ENCODE measurements at regions not wholly inside any gene's neighbourhood (a gene's known extent, or its start where the extent isn't known, plus 50 kb on each side); places are given as distances from the start of the nearest gene placed in this dataset.

DNA sequence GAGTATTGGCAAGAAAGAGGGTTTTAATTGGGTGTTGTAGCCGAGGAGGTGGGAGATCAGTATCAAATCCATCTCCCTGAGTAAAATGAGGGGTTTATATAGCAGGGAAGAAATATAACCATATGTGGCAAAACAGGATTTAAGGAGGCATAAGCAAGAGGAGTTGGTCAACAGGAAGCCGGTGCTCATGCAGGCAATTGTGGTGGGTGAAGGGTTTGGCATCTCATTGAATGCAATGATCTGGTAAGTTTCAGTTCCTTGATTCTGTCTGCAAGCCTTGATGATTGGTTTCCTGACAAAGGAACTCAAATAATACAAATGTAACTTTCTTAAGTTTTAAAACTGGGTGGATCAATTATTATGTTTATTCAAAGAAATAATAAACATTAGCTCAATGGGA is 564.4 kb upstream of the LINC00305 start:
- no peaks in the 10 kb centered on the region for H3K27me3 ChIP-seq (ENCODE audit: control insufficient read depth in 3 of 3, insufficient read depth in 3 of 3, low read depth in 1 of 3, low read length in 3 of 3)
- no peak overlapping the region for H3K4ac ChIP-seq (ENCODE audit: low read length)
- no peaks in the 10 kb centered on the region for H3K9me3 ChIP-seq (replicated peaks in 1 of 2; ENCODE audit: control insufficient read depth in 2 of 2, insufficient read depth in 1 of 2, low read depth in 1 of 2, low read length in 2 of 2)
- H3K23ac ChIP-seq (ENCODE audit: low read depth, low read length, poor library complexity), result no peak overlapping the region
- no peak overlapping the region for H4K91ac ChIP-seq (ENCODE audit: low read depth, low read length, poor library complexity)
- H3K27ac ChIP-seq (replicated peaks; ENCODE audit: low read length), result no peak overlapping the region
- no peak overlapping the region for H2AFZ ChIP-seq (ENCODE audit: low read length)
- H2BK5ac ChIP-seq (ENCODE audit: low read length), result no peak overlapping the region
- no peak overlapping the region for H3K9ac ChIP-seq (ENCODE audit: low read depth, low read length, poor library complexity)
- H3K14ac ChIP-seq (ENCODE audit: low read length), result no peak overlapping the region
- H3K4me1 ChIP-seq (ENCODE audit: control insufficient read depth in 2 of 2, insufficient read depth in 1 of 2, low read depth in 1 of 2, low read length in 2 of 2), result no peaks in the 10 kb centered on the region
- WGBS, 2 donors (ENCODE audit: extremely low coverage in 2 of 2, insufficient read length in 2 of 2, insufficient replicate concordance in 1 of 2), result no CpG with 5 or more reads among the region's 2 CpGs
- no peak overlapping the region for H2AK5ac ChIP-seq (ENCODE audit: low read depth, low read length)
- no peak overlapping the region for H2BK120ac ChIP-seq (ENCODE audit: low read depth, low read length)
- DNase-seq (ENCODE audit: low spot score), result no peak
- H4K8ac ChIP-seq (ENCODE audit: low read depth, low read length), result no peak overlapping the region
- H3K4me2 ChIP-seq (ENCODE audit: insufficient read depth, low read length, poor library complexity, severe bottlenecking), result no peak overlapping the region
- no peak overlapping the region for H3K4me3 ChIP-seq (ENCODE audit: low read length in 2 of 2)
- no peak overlapping the region for H2BK12ac ChIP-seq (ENCODE audit: low read length)
- no peak overlapping the region for H2BK15ac ChIP-seq (ENCODE audit: low read length)
- no peaks in the 10 kb centered on the region for H3K36me3 ChIP-seq (replicated peaks in 1 of 2; ENCODE audit: control insufficient read depth in 2 of 2, insufficient read depth in 2 of 2, low read length in 2 of 2)
- no peaks in the 10 kb centered on the region for H3K79me1 ChIP-seq (ENCODE audit: low read depth, low read length)
- H3K18ac ChIP-seq (ENCODE audit: low read length), result no peak overlapping the region

DNA sequence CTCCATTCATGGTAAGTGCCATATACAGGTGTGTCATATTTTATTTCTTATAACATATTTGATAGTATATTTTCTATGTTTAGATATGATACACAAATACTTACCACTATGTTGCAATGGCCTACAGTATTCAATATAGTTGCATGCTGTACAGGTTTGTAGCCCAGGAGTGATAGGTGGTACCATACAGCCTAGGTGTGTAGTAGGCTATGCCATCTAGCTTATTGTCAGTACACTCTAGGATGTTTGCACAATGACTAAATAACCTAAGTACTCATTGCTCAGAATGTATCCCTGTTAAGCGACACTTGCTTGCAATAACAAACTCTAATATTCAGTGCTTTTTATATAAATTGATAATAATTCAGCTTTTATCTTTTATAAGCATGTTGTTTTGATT is 563.1 kb upstream of the LINC00305 start:
- Histone ChIP-seq H3K4me1 (ENCODE audit: control insufficient read depth in 2 of 2, insufficient read depth in 1 of 2, low read depth in 1 of 2, low read length in 2 of 2) (no peaks in the 10 kb centered on the region), H3K27ac (replicated peaks; ENCODE audit: low read length) (no peak overlapping the region), H2AFZ (ENCODE audit: low read length) (no peak overlapping the region), H2AK5ac (ENCODE audit: low read depth, low read length) (no peak overlapping the region), H3K4ac (ENCODE audit: low read length) (no peak overlapping the region), H3K36me3 (replicated peaks in 1 of 2; ENCODE audit: control insufficient read depth in 2 of 2, insufficient read depth in 2 of 2, low read length in 2 of 2) (no peaks in the 10 kb centered on the region), H4K91ac (ENCODE audit: low read depth, low read length, poor library complexity) (no peak overlapping the region), H3K9ac (ENCODE audit: low read depth, low read length, poor library complexity) (no peak overlapping the region), H3K4me2 (ENCODE audit: insufficient read depth, low read length, poor library complexity, severe bottlenecking) (no peak overlapping the region), H3K79me1 (ENCODE audit: low read depth, low read length) (no peaks in the 10 kb centered on the region), H4K8ac (ENCODE audit: low read depth, low read length) (no peak overlapping the region), H2BK15ac (ENCODE audit: low read length) (no peak overlapping the region), H3K27me3 (ENCODE audit: control insufficient read depth in 3 of 3, insufficient read depth in 3 of 3, low read depth in 1 of 3, low read length in 3 of 3) (no peaks in the 10 kb centered on the region), H3K4me3 (ENCODE audit: low read length in 2 of 2) (no peak overlapping the region), H3K9me3 (replicated peaks in 1 of 2; ENCODE audit: control insufficient read depth in 2 of 2, insufficient read depth in 1 of 2, low read depth in 1 of 2, low read length in 2 of 2) (no peaks in the 10 kb centered on the region), H2BK120ac (ENCODE audit: low read depth, low read length) (no peak overlapping the region), H3K14ac (ENCODE audit: low read length) (no peak overlapping the region), H3K18ac (ENCODE audit: low read length) (no peak overlapping the region), H2BK5ac (ENCODE audit: low read length) (no peak overlapping the region), H3K23ac (ENCODE audit: low read depth, low read length, poor library complexity) (no peak overlapping the region), H2BK12ac (ENCODE audit: low read length) (no peak overlapping the region)
- DNase-seq (ENCODE audit: low spot score), result no peak
- no CpG with 5 or more reads among the region's 1 CpG for WGBS, 2 donors (ENCODE audit: extremely low coverage in 2 of 2, insufficient read length in 2 of 2, insufficient replicate concordance in 1 of 2)

DNA sequence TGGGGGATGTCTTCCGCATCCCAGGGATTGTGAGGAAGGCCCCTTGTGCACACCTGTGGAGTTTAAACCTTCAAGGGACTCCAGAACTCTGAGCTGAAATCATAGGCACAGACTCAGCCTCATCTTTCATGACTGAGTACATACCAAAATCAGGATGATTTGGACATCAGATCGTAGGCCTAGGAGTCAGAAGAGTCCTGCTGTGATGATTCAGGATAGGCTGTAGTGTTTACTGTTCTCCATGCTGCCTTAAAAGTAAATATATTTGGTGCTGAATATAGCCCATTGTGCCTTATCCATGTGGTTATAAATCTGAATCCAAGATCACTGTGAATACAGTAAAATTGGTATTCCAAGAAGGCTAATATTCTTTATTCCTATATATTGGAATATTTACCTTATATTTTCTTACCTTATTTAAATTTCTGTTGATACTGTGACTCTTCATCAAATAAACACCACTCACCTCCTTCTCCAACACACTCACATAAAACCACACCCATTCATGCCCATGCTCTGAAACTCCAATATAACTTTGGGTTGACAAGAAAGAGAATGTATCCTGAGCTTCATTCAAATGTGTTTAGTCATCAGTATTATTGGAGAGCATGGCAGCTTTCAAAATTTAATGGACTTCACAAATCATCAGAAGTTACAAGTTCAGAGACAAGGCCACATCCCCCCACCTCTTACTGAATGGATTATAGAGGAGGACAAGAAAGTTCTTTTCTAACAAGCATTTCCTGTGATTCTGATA is 561.4 kb upstream of the LINC00305 start:
- H3K23ac ChIP-seq (ENCODE audit: low read depth, low read length, poor library complexity), result no peak overlapping the region

DNA sequence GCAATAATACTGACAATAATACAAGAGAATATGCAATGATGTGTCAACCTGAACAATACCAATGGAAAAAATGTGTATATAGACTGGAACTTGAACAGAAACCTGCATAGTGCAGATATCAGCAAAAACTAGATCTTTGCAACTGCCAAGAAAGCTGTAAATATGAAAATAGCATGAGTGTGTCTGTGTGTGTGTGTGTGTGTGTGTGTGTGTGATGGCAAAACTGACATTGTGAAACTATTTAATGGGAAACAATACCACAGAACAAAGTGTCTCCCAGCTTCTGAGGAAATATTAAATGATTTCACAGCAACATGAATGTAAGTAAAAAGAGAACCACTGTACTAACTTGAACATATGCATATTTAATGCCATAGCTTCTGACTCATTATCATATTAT is 558.2 kb upstream of the LINC00305 start:
- Histone ChIP-seq H3K4me3 (ENCODE audit: low read length in 2 of 2) (no peak overlapping the region), H3K27ac (replicated peaks; ENCODE audit: low read length) (no peak overlapping the region), H2BK15ac (ENCODE audit: low read length) (no peak overlapping the region), H2BK120ac (ENCODE audit: low read depth, low read length) (no peak overlapping the region), H3K79me1 (ENCODE audit: low read depth, low read length) (no peaks in the 10 kb centered on the region), H3K27me3 (ENCODE audit: control insufficient read depth in 3 of 3, insufficient read depth in 3 of 3, low read depth in 1 of 3, low read length in 3 of 3) (no peaks in the 10 kb centered on the region), H2AK5ac (ENCODE audit: low read depth, low read length) (no peak overlapping the region), H4K8ac (ENCODE audit: low read depth, low read length) (no peak overlapping the region), H3K4ac (ENCODE audit: low read length) (no peak overlapping the region), H3K36me3 (replicated peaks in 1 of 2; ENCODE audit: control insufficient read depth in 2 of 2, insufficient read depth in 2 of 2, low read length in 2 of 2) (no peaks in the 10 kb centered on the region), H3K23ac (ENCODE audit: low read depth, low read length, poor library complexity) (no peak overlapping the region), H3K14ac (ENCODE audit: low read length) (no peak overlapping the region), H2AFZ (ENCODE audit: low read length) (no peak overlapping the region), H3K9ac (ENCODE audit: low read depth, low read length, poor library complexity) (no peak overlapping the region), H3K4me1 (ENCODE audit: control insufficient read depth in 2 of 2, insufficient read depth in 1 of 2, low read depth in 1 of 2, low read length in 2 of 2) (no peaks in the 10 kb centered on the region), H4K91ac (ENCODE audit: low read depth, low read length, poor library complexity) (no peak overlapping the region), H3K4me2 (ENCODE audit: insufficient read depth, low read length, poor library complexity, severe bottlenecking) (no peak overlapping the region), H2BK12ac (ENCODE audit: low read length) (no peak overlapping the region), H3K18ac (ENCODE audit: low read length) (no peak overlapping the region), H2BK5ac (ENCODE audit: low read length) (no peak overlapping the region), H3K9me3 (replicated peaks in 1 of 2; ENCODE audit: control insufficient read depth in 2 of 2, insufficient read depth in 1 of 2, low read depth in 1 of 2, low read length in 2 of 2) (no peaks in the 10 kb centered on the region)
- no peak for DNase-seq (ENCODE audit: low spot score)

More for the DNA sequence above, 561.4 kb upstream of the LINC00305 start:
- Histone ChIP-seq H2BK120ac (ENCODE audit: low read depth, low read length) (no peak overlapping the region), H3K4me1 (ENCODE audit: control insufficient read depth in 2 of 2, insufficient read depth in 1 of 2, low read depth in 1 of 2, low read length in 2 of 2) (no peaks in the 10 kb centered on the region), H4K8ac (ENCODE audit: low read depth, low read length) (no peak overlapping the region), H3K27ac (replicated peaks; ENCODE audit: low read length) (no peak overlapping the region), H3K36me3 (replicated peaks in 1 of 2; ENCODE audit: control insufficient read depth in 2 of 2, insufficient read depth in 2 of 2, low read length in 2 of 2) (no peaks in the 10 kb centered on the region), H3K4me3 (ENCODE audit: low read length in 2 of 2) (no peak overlapping the region), H3K9ac (ENCODE audit: low read depth, low read length, poor library complexity) (no peak overlapping the region), H3K4me2 (ENCODE audit: insufficient read depth, low read length, poor library complexity, severe bottlenecking) (no peak overlapping the region), H2AFZ (ENCODE audit: low read length) (no peak overlapping the region), H3K27me3 (ENCODE audit: control insufficient read depth in 3 of 3, insufficient read depth in 3 of 3, low read depth in 1 of 3, low read length in 3 of 3) (no peaks in the 10 kb centered on the region), H3K14ac (ENCODE audit: low read length) (no peak overlapping the region), H2BK15ac (ENCODE audit: low read length) (no peak overlapping the region), H3K18ac (ENCODE audit: low read length) (no peak overlapping the region), H3K4ac (ENCODE audit: low read length) (no peak overlapping the region), H3K9me3 (replicated peaks in 1 of 2; ENCODE audit: control insufficient read depth in 2 of 2, insufficient read depth in 1 of 2, low read depth in 1 of 2, low read length in 2 of 2) (no peaks in the 10 kb centered on the region), H2BK5ac (ENCODE audit: low read length) (no peak overlapping the region), H2BK12ac (ENCODE audit: low read length) (no peak overlapping the region), H3K79me1 (ENCODE audit: low read depth, low read length) (no peaks in the 10 kb centered on the region), H2AK5ac (ENCODE audit: low read depth, low read length) (no peak overlapping the region), H4K91ac (ENCODE audit: low read depth, low read length, poor library complexity) (no peak overlapping the region)
- WGBS, 2 donors (ENCODE audit: extremely low coverage in 2 of 2, insufficient read length in 2 of 2, insufficient replicate concordance in 1 of 2), result no CpG with 5 or more reads among the region's 2 CpGs
- no peak for DNase-seq (ENCODE audit: low spot score)
